Neuronal stem cell (in vitro differentiated cells): ENCODE measurements at regions not wholly inside any gene's neighbourhood (a gene's known extent, or its start where the extent isn't known, plus 50 kb on each side); places are given as distances from the start of the nearest gene placed in this dataset.

ENCODE experiments used
- DNase-seq: peaks from one replicate; pipeline ENCODE4 v3.0.0-alpha.2; 2013; ENCODE audit warnings: low spot score
- H2AFZ ChIP-seq: one replicate; pipeline ENCODE4 v1.6.1; 2013; ENCODE audit warnings: mild to moderate bottlenecking, low read length, inconsistent platforms
- H2AK5ac ChIP-seq: 2 replicates; pipeline ENCODE4 v1.6.1; 2013; ENCODE audit warnings: low read depth, mild to moderate bottlenecking, inconsistent platforms, low read length, moderate library complexity, mixed read lengths
- H2BK120ac ChIP-seq: 2 replicates; pipeline ENCODE4 v1.6.1; 2013; ENCODE audit warnings: low read depth, mild to moderate bottlenecking, inconsistent platforms, low read length, moderate library complexity, mixed read lengths
- H2BK12ac ChIP-seq: one replicate; pipeline ENCODE4 v1.6.1; 2013; ENCODE audit warnings: low read length, inconsistent platforms
- H2BK15ac ChIP-seq: 2 replicates; pipeline ENCODE4 v1.6.1; 2013; ENCODE audit warnings: mild to moderate bottlenecking, low read length, inconsistent platforms, mixed read lengths
- H2BK5ac ChIP-seq: one replicate; pipeline ENCODE4 v1.6.1; 2013; ENCODE audit warnings: inconsistent platforms, mild to moderate bottlenecking, low read length, moderate library complexity
- H3K14ac ChIP-seq: one replicate; pipeline ENCODE4 v1.6.1; 2013; ENCODE audit warnings: low read length, inconsistent platforms
- H3K18ac ChIP-seq: 2 replicates; pipeline ENCODE4 v1.6.1; 2013; ENCODE audit warnings: low read length, inconsistent platforms
- H3K23ac ChIP-seq: 2 replicates; pipeline ENCODE4 v1.6.1; 2013; ENCODE audit warnings: low read depth, mild to moderate bottlenecking, mixed read lengths, low read length, inconsistent platforms; ENCODE audit not compliant: poor library complexity
- H3K27ac ChIP-seq: replicated peaks from 3 replicates; pipeline ENCODE4 v1.5.1; 2013; ENCODE audit warnings: low read length, inconsistent platforms
- H3K27me3 ChIP-seq, 3 experiments: 2 replicates each; pipeline ENCODE4 v1.6.1; 2013; ENCODE audit warnings: low read length in 3 of 3, mild to moderate bottlenecking in 2 of 3, inconsistent platforms in 1 of 3, low read depth in 1 of 3, mixed read lengths in 1 of 3, moderate library complexity in 1 of 3; ENCODE audit not compliant: control insufficient read depth in 3 of 3, insufficient read depth in 3 of 3
- H3K36me3 ChIP-seq, 2 donors: replicated peaks in 1 of 2; 2 replicates each; pipeline ENCODE4 v1.6.1; 2013; ENCODE audit warnings: low read length in 2 of 2; ENCODE audit not compliant: control insufficient read depth in 2 of 2, insufficient read depth in 2 of 2
- H3K4ac ChIP-seq: 2 replicates; pipeline ENCODE4 v1.6.1; 2013; ENCODE audit warnings: inconsistent platforms, mild to moderate bottlenecking, low read length, moderate library complexity
- H3K4me1 ChIP-seq, 2 donors: 1 replicate in 1 of 2; 2 replicates in 1 of 2; pipeline ENCODE4 v1.6.1; 2013; ENCODE audit warnings: low read length in 2 of 2, low read depth in 1 of 2; ENCODE audit not compliant: control insufficient read depth in 2 of 2, insufficient read depth in 1 of 2
- H3K4me2 ChIP-seq: one replicate; pipeline ENCODE4 v1.6.1; 2013; ENCODE audit warnings: mild to moderate bottlenecking, low read length, inconsistent platforms; ENCODE audit not compliant: insufficient read depth, poor library complexity, severe bottlenecking
- H3K4me3 ChIP-seq, 2 donors: 2 replicates each; pipeline ENCODE4 v1.5.1; 2013; ENCODE audit warnings: low read length in 2 of 2, mild to moderate bottlenecking in 2 of 2, inconsistent platforms in 1 of 2, moderate library complexity in 1 of 2
- H3K79me1 ChIP-seq: one replicate; pipeline ENCODE4 v1.6.1; 2013; ENCODE audit warnings: low read depth, mild to moderate bottlenecking, inconsistent platforms, low read length, moderate library complexity
- H3K9ac ChIP-seq: one replicate; pipeline ENCODE4 v1.6.1; 2013; ENCODE audit warnings: mild to moderate bottlenecking, low read depth, low read length, inconsistent platforms; ENCODE audit not compliant: poor library complexity
- H3K9me3 ChIP-seq, 2 donors: replicated peaks in 1 of 2; 2 replicates each; pipeline versions ENCODE3 to v1.6.1; 2013; ENCODE audit warnings: low read length in 2 of 2, mild to moderate bottlenecking in 2 of 2, inconsistent platforms in 1 of 2, low read depth in 1 of 2, mixed read lengths in 1 of 2, moderate library complexity in 1 of 2; ENCODE audit not compliant: control insufficient read depth in 2 of 2, insufficient read depth in 1 of 2
- H4K8ac ChIP-seq: one replicate; pipeline ENCODE4 v1.6.1; 2013; ENCODE audit warnings: low read depth, mild to moderate bottlenecking, inconsistent platforms, low read length, moderate library complexity
- H4K91ac ChIP-seq: one replicate; pipeline ENCODE4 v1.6.1; 2013; ENCODE audit warnings: low read length, low read depth, mild to moderate bottlenecking, inconsistent platforms; ENCODE audit not compliant: poor library complexity
- WGBS, 2 donors: extraction: QIAGEN DNeasy Blood & Tissue Kit; methylation state at CpG; one replicate each; pipeline ENCODE4 v1.1.7; 2013; ENCODE audit warnings: missing lambda C conversion rate in 2 of 2, mixed read lengths in 1 of 2; ENCODE audit not compliant: insufficient read length in 2 of 2, insufficient replicate concordance in 1 of 2; ENCODE audit errors: extremely low coverage in 2 of 2; 5-methylcytosine and 5-hydroxymethylcytosine counted together

GRCh38 chr1:37308031-37308960 lies 166.1 kb upstream of the ZC3H12A start:
- peaks cover 0 to 16% of the 10 kb centered on the region in 2 donors for H3K4me1 ChIP-seq
- H2BK5ac ChIP-seq = no peak overlapping the region
- H3K4ac ChIP-seq = no peak overlapping the region
- H2BK120ac ChIP-seq = no peak overlapping the region
- no peak overlapping the region for H2AFZ ChIP-seq
- no peak overlapping the region for H4K91ac ChIP-seq
- no peak overlapping the region for H2AK5ac ChIP-seq
- H3K79me1 ChIP-seq = no peaks in the 10 kb centered on the region
- no peak for DNase-seq
- no peak overlapping the region for H3K4me3 ChIP-seq
- H3K9ac ChIP-seq = no peak overlapping the region
- H3K4me2 ChIP-seq = no peak overlapping the region
- H4K8ac ChIP-seq = no peak overlapping the region
- no peak overlapping the region for H3K18ac ChIP-seq
- no peak overlapping the region for H2BK12ac ChIP-seq
- H3K14ac ChIP-seq = no peak overlapping the region
- no CpG with 5 or more reads among the region's 25 CpGs for WGBS, 2 donors
- no peak overlapping the region for H2BK15ac ChIP-seq
- H3K27me3 ChIP-seq = peaks cover 0 to 18% (median 0%) of the 10 kb centered on the region in 3 experiments
- H3K27ac ChIP-seq = no peak overlapping the region
- no peaks in the 10 kb centered on the region for H3K36me3 ChIP-seq
- H3K9me3 ChIP-seq = no peaks in the 10 kb centered on the region
- no peak overlapping the region for H3K23ac ChIP-seq

- Histone ChIP-seq H3K18ac (no peak overlapping the region), H2BK5ac (no peak overlapping the region), H2AFZ (no peak overlapping the region), H2BK120ac (no peak overlapping the region), H3K27me3 (peaks cover 0 to 24% (median 0%) of the 10 kb centered on the region in 3 experiments), H3K4ac (no peak overlapping the region), H3K4me3 (no peak overlapping the region), H3K79me1 (no peaks in the 10 kb centered on the region), H3K14ac (no peak overlapping the region), H2BK12ac (no peak overlapping the region), H3K27ac (no peak overlapping the region), H3K23ac (no peak overlapping the region), H4K8ac (no peak overlapping the region), H3K4me2 (no peak overlapping the region), H2BK15ac (no peak overlapping the region), H3K9ac (peak overlapping the region; percentile 9), H3K9me3 (no peaks in the 10 kb centered on the region), H3K4me1 (peaks cover 0 to 10% of the 10 kb centered on the region in 2 donors), H4K91ac (no peak overlapping the region), H3K36me3 (no peaks in the 10 kb centered on the region), H2AK5ac (no peak overlapping the region)
- no CpG with 5 or more reads among the region's 3 CpGs for WGBS, 2 donors
- no peak for DNase-seq
Observed at GRCh38 chr1:37309574-37309973, 164.8 kb upstream of the ZC3H12A start.

GRCh38 chr1:37310064-37310463 lies 164.3 kb upstream of the ZC3H12A start:
- Histone ChIP-seq H4K8ac (no peak overlapping the region), H4K91ac (no peak overlapping the region), H2BK12ac (no peak overlapping the region), H3K79me1 (no peaks in the 10 kb centered on the region), H2AK5ac (no peak overlapping the region), H3K4me2 (no peak overlapping the region), H2BK5ac (no peak overlapping the region), H3K4ac (no peak overlapping the region), H3K9me3 (no peaks in the 10 kb centered on the region), H3K18ac (no peak overlapping the region), H3K36me3 (no peaks in the 10 kb centered on the region), H2BK15ac (no peak overlapping the region), H3K4me1 (peaks cover 0 to 13% of the 10 kb centered on the region in 2 donors), H2AFZ (no peak overlapping the region), H3K4me3 (no peak overlapping the region), H3K23ac (no peak overlapping the region), H3K14ac (peak overlapping the region; percentile 10), H3K27me3 (peaks cover 0 to 29% (median 0%) of the 10 kb centered on the region in 3 experiments), H3K27ac (no peak overlapping the region), H2BK120ac (no peak overlapping the region), H3K9ac (no peak overlapping the region)
- DNase-seq = no peak
- no CpG with 5 or more reads among the region's 13 CpGs for WGBS, 2 donors

DNA sequence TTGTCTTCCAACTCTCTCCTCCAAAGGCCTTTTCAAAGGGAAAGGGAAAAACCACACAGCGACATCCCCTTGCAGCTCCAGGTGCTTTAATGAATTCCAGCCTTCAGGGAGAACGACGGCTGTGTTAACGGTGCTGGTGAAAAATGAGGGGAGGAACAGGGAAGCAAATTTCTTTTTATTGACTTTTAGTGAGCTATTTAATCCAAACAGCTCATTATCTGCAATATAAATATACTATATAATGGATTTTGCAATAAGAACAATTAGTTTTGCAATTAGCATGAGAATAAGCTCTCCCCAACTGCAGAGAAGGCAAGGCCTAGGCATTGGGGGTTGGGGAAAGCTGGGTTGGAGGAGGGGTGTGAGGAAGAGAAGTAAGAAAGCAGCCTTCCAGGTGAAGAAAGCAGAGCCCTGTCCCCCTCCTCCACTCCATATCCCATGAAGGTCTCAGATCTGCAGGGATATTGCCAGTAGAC lies 159.0 kb upstream of the ZC3H12A start:
- H2BK12ac ChIP-seq = no peak overlapping the region
- no peak overlapping the region for H3K4me3 ChIP-seq
- no peak overlapping the region for H3K18ac ChIP-seq
- H2AFZ ChIP-seq = no peak overlapping the region
- H3K9me3 ChIP-seq = no peaks in the 10 kb centered on the region
- H2AK5ac ChIP-seq = no peak overlapping the region
- no peak overlapping the region for H3K14ac ChIP-seq
- no peak overlapping the region for H3K23ac ChIP-seq
- peaks cover 0 to 61% (median 13%) of the 10 kb centered on the region in 3 experiments for H3K27me3 ChIP-seq
- no peak for DNase-seq
- H3K4me1 ChIP-seq = peaks cover 0 to 16% of the 10 kb centered on the region in 2 donors
- no peak overlapping the region for H3K9ac ChIP-seq
- no peak overlapping the region for H2BK5ac ChIP-seq
- H4K8ac ChIP-seq = no peak overlapping the region
- H2BK15ac ChIP-seq = no peak overlapping the region
- no peak overlapping the region for H4K91ac ChIP-seq
- peaks cover 2% of the 10 kb centered on the region for H3K79me1 ChIP-seq
- no peak overlapping the region for H2BK120ac ChIP-seq
- no peak overlapping the region for H3K4me2 ChIP-seq
- WGBS, 2 donors = no CpG with 5 or more reads among the region's 4 CpGs
- H3K4ac ChIP-seq = no peak overlapping the region
- no peaks in the 10 kb centered on the region for H3K36me3 ChIP-seq
- H3K27ac ChIP-seq = no peak overlapping the region
